Fibroblast of the conjunctiva (primary cell): ENCODE measurements at regions not wholly inside any gene's neighbourhood (a gene's known extent, or its start where the extent isn't known, plus 50 kb on each side); places are given as distances from the start of the nearest gene placed in this dataset.
"Not testable (repeated sequence)": the region's sequence is repeated elsewhere in the genome, so short reads cannot be mapped to it uniquely, and the experiment has no call there.

ENCODE experiments used
- DNase-seq: peaks from one replicate; pipeline ENCODE4 v3.0.0-alpha.2; 2010; ENCODE audit warnings: low read depth

DNA sequence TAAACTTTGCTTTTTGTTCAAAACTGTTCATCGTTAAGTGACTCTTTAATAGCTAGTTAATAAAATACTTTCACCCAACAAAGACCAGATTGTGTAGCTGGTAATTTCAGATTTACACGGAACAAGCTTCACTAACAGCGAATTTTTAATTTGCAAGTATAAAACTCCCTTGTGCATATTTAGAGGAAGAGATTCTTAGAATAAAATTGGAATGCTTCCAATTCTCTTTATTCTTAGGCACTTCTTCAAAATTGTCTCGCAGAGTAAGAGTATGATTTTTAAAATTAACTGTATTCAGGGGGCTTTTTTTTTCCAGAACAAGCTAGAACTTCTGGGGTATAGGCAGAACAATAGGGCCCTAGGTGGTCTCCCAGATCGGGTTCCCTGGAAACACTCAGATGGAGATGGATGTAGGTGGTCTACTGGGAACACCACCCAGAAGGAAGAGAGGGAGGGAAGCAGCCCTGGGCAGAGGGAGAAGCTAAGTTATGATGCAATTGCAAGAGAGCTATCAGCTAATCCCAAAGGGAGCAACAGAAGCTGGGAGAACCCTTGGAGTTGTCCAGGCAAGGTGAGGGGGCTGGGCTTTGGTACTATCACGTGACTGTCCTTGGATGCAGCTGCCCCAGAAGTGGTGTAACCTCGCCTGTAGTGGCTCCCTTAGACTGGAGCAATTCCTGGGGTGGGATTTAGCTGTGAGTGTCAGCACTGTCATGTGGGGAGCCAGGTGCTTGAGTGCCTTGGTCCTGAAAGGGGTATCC lies 151.7 kb upstream of the ASB18 start:
- no peak for DNase-seq

DNA sequence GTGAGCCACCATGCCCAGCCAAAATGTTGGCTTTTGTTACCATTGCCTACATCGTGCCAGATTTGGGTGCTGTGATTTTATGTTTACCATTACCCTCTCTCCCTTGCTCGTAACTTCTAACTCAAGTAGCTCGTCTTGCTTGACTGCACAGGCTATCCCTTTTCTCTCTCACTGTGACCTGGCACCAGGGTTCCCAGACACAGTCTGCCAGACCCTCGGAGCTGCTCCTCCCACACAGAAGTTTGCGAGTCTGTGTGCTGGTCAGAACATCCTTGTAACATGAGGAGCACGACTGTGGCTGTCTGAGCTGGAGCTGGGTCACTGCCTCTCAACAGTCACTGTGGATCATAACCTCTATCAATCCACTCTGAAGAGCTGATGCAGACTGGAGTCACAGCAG lies 152.5 kb upstream of the ACKR3 start:
- DNase-seq, result no peak

DNA sequence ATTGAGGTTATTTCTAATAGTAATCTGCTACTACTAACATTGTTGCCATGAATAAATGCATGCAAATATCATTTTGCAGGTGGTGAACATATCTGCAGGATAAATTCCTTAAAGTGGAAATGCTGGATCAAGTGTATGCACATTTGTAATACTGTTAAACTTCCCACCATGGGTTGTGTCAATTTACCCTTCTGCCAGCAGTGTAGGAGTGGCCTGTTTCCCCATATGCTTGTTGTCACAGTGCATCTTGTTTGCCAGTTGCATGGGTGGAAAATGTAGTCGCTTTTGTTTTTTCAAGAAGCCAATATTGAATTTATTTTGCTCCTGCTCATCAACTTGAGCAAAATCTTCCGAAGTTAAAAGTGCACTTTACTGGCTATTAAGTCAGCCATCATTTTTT lies 139.0 kb upstream of the ACKR3 start:
- DNase-seq, result no peak

DNA sequence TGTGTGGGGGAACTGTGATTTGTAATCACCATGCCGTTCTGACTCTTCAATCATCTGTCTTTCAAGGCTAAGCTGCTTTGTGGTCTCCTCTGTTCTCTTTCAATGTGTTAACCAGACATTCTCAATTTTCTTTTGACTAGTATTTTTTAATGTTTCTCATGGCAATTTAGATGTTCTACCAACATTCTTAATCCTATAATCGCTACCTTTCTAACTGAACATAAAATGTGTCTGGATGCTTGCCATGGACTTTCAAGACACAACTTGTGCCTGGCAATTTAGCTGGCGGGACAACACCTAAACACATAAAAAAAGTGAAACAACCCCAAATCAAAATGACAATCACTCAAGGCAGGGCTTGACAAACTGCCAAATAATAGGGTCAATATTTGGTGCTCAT lies 135.0 kb upstream of the ACKR3 start:
- DNase-seq, result no peak

DNA sequence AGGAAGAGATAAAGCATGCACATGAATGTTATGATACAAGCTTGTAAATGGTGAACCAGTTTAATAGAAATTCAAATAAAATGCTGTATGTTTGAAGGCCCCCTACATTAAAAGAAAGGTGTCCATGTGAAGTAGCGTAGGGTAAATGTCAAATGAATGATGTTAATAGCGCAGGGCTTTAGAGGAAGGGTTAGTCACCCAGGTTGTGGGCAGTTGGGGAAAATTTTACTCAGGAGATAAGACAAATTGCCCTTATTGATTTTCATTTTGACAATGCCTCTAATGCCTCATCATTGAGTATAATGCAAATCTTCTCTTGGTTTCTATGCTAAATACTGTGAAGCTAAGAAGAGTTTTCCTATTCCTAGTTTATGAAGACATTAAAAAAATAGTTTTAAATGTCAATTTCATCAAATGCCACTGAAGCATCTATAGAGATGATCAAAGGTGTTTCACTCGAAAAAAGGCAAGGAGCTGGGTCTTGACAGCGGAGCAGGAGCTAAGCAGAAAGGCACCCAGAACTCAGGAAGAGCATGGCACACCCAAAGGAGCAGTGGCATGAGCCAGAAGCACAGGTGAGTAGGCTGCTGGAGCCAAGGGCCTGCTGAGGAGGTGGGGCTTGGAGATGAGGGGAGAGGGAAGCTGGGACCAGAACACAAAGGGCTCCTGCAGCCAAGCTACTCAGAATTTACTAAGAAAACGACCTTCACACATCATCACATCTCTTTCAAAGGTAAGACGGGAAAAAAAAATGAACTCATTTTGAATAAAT lies 129.3 kb upstream of the ACKR3 start:
- no peak for DNase-seq

DNA sequence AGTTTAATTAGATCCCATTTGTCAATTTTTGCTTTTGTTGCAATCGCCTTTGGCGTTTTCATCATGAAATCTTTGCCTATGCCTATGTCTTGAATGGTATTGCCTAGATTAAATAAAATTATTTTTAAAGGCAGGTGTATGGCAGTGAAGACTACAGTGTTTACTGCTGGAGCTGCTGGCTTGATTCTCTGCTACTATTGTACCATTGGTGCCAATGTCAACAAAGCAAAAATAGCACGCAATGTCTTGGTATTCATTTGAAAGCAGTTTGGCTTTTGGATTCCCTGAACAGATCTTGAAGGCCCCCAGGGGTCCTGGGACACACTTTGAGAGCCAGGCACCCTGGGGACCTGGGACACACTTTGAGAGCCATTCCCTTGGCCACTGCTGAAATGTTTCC lies 125.4 kb upstream of the ACKR3 start:
- no peak for DNase-seq

DNA sequence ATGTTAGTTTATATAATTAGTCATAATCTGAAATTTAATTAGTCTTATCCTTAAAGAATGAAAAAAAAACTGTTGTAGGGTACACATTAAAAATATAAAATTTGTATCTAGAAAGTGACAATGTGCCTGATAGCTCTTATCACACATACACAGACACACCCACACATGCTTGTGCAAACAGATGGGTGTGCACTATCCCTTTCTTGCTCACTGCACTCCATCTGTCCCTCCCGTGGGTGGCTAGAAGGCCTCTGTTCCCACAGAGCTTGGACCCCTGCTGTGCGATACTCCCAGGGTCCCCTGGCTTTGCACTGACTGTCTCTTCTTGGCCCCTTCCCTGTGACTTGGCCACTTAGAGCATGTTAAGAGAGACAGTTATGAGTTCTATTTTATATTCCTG lies 123.9 kb upstream of the ACKR3 start:
- DNase-seq, result no peak

DNA sequence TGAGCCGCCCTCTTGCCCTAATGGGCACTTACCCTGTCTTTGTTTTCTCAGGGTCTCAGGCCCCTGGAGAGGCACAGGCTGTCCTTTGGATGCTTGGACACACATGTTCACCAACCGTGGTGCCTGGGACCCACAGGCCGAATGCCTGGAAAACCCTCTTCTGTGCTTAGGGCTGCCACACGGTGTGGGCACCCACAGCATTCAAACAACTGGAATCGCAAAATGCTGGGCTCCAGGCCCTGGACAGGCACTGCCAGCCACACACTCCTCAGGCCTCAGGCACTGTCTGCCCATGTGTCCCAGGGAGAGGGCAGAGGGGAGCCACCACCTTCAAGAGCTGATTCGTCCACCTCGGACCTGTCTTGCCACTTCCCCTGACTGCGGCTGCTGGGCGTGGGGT lies 123.1 kb upstream of the ACKR3 start:
- no peak for DNase-seq

DNA sequence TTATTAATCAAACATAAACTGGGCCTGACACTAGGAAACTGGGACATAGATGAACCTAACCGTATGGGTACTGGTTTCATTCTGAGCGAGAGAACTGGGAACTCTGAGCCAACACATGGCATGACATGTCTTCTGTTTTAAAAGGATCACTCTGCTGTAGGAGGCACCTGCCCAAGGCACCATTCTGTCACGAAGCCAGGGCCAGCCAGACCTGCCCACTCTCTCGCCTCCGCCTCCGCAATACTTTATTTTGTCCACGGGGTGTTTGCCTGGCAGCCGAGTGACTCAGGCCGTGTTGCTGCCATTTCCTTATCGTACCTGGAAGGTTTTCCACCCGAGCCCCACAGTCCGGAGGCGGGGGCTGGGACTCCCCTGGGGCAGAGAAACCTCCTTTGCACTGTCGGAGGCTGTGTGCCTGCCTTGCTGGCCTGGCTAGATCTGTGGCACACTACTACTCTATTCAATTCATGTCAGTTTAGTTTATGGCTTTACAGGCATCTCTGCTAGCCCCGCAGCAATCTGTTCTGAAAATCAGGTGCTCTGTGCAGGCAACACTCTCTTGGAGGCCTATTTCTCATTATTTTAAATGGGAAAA lies 120.4 kb upstream of the ACKR3 start:
- no peak for DNase-seq

DNA sequence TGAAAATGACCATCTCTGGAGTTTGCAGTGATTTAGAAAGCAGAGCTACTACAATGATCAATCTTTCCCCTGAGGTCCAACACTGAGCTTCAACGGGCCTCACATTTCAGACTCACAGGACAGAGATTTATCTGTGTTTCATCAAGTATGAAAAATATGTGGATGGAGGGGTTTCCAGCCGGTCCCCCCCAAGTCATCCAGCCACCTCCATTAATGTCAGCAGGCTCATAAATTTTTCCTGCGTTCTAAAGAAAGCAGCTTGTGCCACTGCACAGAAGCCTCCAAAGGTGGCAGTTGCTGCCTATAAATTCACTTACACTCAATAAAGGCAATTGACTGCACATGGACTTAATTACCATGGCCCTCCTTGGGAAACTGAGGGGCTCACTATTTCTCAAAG lies 117.4 kb upstream of the ACKR3 start:
- DNase-seq, result no peak

DNA sequence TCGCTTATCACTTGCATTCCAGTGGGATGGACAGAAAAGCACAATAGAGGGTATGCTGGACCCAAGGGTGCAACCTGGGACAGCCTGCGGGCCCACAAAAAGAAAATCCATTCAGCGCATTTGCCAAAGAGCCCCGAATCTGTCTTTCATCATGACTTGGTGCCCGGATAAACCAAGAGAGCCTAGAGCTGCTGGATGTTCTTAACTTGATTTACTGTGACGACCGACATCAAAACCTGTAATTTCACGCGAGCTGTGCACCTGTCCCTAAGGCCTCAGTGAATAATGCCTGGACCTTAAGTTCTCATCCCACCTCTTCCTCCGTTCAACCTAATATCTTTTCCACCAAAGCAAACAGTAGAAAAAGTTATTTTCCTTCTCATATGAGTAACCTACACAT lies 115.5 kb upstream of the ACKR3 start:
- DNase-seq, result no peak

DNA sequence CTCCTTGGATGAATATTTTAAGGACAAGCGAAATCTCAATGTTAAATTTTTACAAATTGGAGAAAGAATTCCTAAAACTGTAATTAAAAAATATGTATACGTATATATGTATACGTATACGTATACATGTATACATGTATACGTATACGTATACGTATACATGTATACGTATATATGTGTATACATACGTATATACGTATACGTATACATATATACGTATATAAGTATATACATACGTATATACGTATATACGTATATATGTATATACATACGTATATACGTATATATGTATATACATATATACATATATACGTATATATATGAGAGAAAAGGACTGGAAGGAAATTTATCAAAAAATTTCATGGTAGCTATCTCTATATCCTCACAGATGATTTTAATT lies 110.2 kb upstream of the ACKR3 start:
- DNase-seq, result no peak

DNA sequence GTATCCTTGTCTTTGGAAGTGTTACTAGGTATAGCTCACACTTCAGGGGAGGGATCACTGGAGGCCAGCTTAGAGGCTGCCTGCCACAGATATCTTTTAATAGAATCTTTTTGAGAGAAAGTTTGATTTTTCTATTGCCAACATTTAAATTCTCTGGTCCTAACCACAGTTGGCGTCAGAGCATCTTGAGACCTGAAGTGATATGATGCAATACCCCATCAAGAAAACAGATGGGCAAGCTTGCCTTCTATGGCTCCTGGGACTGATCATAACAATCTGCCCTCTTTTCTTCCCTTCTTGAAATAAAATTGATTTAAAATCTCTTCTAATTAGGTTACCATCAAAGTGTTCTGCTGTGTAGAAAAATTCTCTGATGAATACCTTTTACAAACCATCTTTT lies 105.5 kb upstream of the ACKR3 start:
- no peak for DNase-seq

DNA sequence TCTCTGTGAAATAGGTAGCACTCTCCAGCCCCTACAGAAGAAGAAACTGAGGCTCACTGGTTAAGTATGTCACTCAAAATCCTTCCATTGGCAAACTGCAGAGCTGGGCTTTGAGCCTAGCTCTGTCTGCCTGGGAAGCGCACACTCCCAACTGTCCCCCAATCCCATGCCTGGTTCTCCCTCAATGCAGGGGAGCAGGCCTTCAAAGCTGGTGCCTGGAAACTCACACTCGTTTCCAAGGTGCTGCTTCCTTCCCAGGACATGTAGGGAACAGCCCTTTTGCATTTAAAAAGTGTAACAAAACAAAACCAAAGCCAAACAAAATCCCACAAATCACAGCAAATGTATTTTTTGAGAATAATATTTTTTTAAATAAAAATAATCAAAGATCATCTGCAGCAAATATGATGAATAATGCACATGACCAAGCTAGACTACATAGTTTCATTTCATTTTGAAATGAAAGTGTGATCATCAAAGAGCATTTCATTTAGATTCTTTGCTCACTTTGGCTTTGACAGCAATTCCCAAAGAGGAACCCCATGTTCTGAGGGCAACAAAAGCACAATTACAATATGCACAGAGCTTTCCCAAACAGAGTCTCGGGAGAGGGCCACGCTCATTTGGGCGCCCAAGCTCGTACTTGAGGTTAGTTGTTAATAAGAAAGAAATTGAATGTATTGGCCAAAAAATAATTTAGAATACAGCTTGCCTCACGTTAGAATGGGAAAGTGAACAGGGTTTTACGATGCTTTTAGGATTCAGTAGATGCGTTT lies 96.7 kb upstream of the ACKR3 start:
- no peak for DNase-seq

DNA sequence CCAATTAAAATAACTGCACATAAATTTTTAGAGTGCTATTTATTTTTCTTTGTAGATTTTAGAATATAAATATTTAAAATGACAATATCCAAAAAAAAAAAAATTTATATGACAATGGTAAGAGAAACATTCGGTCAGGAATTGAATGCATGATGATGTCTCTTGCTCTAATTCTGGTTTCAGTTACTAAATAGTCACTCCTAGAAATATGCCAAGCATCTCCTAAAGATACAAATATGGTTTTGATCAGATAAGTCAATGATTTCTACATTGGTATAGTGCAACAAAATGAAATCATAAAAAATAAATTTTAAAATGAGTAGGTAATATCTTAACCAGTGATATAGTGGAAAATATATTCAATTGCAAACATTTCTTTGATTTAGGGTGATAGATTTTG lies 95.9 kb upstream of the ACKR3 start:
- DNase-seq, result no peak

DNA sequence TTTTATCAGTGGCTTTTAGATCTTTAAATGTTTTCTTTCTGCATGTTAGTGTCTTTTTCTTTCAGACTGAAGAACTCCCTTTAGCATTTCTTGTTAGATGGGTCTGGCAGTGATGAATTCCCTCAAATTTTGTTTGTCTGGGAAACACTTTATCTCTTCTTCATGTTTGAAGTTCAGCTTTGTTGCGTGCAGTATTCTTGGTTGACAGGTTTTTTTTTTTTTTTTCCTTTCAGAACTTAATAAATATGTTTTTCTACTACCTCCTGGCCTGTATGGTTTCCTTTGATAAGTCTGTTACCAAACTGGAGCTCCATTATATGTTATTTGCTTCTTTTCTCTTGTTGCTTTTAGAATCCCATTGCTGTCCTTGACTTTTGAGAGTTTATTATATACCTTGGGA lies 89.8 kb upstream of the ACKR3 start:
- DNase-seq, result no peak

DNA sequence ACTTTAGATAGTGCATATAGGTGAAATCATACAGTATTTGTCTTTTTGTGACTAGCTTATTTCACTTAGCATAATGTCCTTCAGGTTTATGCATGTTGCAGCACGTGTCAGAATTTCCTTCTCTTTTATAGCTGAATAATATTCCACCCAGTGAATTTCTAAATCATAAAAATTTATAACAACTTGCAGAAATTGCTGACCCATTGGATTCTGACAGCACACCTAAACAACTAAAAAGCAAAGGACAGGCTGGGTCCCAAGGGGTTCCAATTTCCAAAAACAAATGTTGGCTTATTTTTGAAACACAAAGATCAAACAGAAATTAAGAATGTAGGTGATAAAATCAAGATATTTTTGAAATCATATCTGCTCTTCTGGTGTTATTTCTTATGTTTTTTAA lies 86.5 kb upstream of the ACKR3 start:
- no peak for DNase-seq

DNA sequence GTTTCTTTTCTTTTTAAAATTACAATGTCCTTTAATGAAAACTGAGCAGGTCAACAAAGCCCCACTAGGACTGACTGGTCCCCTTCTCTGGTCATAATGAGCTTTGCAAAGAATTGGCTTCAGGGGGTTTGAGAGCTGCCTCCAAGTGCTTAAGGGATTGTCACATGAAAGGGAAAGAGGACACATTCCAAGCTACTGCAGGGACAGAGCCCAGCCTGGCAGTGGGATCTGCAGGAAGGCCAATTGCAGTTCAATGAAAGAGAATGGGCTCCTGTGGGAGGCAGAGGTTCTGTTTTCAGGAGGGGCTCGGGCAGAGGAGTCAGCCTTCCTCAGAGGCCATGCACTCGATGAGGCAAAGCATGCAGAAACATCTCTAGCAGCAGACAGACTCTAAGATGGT lies 84.1 kb upstream of the ACKR3 start:
- no peak for DNase-seq

DNA sequence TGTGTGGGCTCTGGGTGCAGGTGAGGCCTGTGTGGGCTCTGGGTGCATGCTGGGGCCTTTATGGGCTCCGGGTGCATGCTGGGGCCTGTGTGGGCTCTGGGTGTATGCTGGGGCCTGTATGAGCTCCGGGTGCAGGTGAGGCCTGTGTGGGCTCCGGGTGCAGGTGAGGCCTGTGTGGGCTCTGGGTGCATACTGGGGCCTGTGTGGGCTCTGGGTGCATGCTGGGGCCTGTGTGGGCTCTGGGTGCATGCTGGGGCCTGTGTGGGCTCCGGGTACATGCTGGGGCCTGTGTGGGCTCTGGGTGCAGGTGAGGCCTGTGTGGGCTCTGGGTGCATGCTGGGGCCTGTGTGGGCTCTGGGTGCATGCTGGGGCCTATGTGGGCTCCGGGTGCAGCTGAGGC lies 80.5 kb upstream of the ACKR3 start:
- not testable (repeated sequence) for DNase-seq

DNA sequence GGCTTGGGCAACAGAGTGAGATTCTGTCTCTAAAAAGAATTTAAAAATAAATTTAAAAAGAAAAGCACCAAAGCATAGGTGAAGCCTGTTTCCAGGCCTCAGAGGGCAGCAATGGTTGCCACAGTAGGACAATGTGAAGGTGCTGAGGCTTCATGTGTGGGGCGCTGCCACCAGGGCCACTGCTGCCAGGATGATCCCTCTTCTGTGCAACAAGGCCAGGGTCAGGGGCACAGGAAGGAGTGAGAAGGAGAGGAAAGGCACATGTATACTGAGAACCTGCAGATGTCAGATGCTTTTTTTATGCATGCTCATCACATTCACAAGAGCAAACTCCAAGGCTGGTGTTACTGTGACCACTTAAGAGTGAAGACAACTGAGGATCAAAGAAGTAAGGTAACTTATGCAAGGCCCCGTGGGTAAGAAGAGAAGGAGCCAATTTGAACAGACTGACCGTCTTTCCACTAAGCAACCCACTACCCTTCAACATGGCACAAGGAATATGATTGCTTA lies 79.7 kb upstream of the ACKR3 start:
- DNase-seq, result no peak

DNA sequence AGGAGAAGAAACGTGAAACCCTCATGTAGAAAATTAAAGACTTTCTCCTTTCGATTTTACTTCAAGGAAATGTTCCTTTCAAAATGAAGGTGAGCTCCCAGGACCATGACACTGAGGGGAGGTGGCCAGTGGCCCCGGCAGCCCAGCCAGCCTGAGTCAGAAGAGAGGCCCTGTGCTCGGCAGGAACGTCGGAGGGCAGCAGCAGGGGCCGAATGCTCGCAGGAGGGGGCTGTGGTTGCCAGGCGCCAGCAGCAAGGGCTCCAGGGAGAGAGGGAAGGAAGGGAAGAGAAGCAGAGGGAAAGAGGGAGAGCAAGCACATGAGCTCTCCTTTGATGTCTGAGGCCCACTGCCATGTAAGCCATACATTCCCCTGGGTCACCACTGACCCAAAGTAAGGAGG lies 73.3 kb upstream of the ACKR3 start:
- DNase-seq, result no peak

DNA sequence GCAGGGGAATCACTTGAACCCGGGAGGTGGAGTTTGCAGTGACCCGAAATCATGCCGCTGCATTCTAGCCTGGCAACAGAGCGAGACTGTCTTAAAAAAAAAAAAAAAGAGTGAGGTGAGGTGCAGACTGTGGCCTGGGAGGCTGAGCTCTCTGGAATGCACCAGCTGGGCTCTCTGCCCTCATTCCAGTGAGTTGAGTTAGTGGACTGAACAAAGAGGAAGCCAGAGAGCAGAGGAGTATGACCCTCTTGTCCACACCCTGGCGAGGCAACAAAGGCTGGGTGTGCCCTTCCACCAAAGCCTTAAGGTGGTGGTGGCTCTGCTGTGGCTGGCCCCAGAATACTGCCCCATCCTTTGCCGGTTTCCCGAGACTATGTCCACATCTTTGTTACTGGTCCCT lies 71.3 kb upstream of the ACKR3 start:
- DNase-seq, result no peak
